Hypothalamus (tissue), 51 donors: ENCODE measurements at regions not wholly inside any gene's neighbourhood (a gene's known extent, or its start where the extent isn't known, plus 50 kb on each side); places are given as distances from the start of the nearest gene placed in this dataset.

Experiments used
- DNase-seq, 51 donors: peaks; one replicate each; lab custom pipeline; 2025; lab: John Stamatoyannopoulos, UW

- DNase-seq: no peak
Observed at GRCh38 chr11:79920480-79920879, 479.6 kb upstream of the TENM4 start.

- no peak for DNase-seq
Observed at GRCh38 chr11:79919350-79919749, 478.5 kb upstream of the TENM4 start.

- no peak for DNase-seq
Observed at GRCh38 chr11:79918846-79919245, 478.0 kb upstream of the TENM4 start.

GRCh38 chr11:79906164-79906563 lies 465.3 kb upstream of the TENM4 start:
- no peak for DNase-seq

GRCh38 chr11:79902493-79902892 lies 461.7 kb upstream of the TENM4 start:
- no peak for DNase-seq

- no peak for DNase-seq
Observed at GRCh38 chr11:79897896-79898295, 457.1 kb upstream of the TENM4 start.

GRCh38 chr11:79896258-79896657 lies 455.4 kb upstream of the TENM4 start:
- no peak for DNase-seq

- no peak for DNase-seq
Observed at GRCh38 chr11:79894111-79894510, 453.3 kb upstream of the TENM4 start.

GRCh38 chr11:79890272-79890671 lies 449.4 kb upstream of the TENM4 start:
- DNase-seq: no peak

- DNase-seq: no peak
Observed at GRCh38 chr11:79864882-79865281, 424.1 kb upstream of the TENM4 start.

- DNase-seq: no peak
Observed at GRCh38 chr11:79860336-79860735, 419.5 kb upstream of the TENM4 start.

- peak in 1 of 51 donors; percentile 5 for DNase-seq
Observed at GRCh38 chr11:79857377-79858214, 416.8 kb upstream of the TENM4 start.

GRCh38 chr11:79852176-79852575 lies 411.3 kb upstream of the TENM4 start:
- DNase-seq: no peak

- no peak for DNase-seq
Observed at GRCh38 chr11:79845002-79845709, 404.3 kb upstream of the TENM4 start.

- DNase-seq: no peak
Observed at GRCh38 chr11:79834015-79834414, 393.2 kb upstream of the TENM4 start.

GRCh38 chr11:79830446-79830845 lies 389.6 kb upstream of the TENM4 start:
- DNase-seq: no peak

- DNase-seq: no peak
Observed at GRCh38 chr11:79829891-79830290, 389.1 kb upstream of the TENM4 start.

GRCh38 chr11:79822766-79823165 lies 381.9 kb upstream of the TENM4 start:
- no peak for DNase-seq

- no peak for DNase-seq
Observed at GRCh38 chr11:79813551-79813950, 372.7 kb upstream of the TENM4 start.

- no peak for DNase-seq
Observed at GRCh38 chr11:79809487-79809886, 368.7 kb upstream of the TENM4 start.

- no peak for DNase-seq
Observed at GRCh38 chr11:79807506-79807905, 366.7 kb upstream of the TENM4 start.

GRCh38 chr11:79796704-79797103 lies 355.9 kb upstream of the TENM4 start:
- DNase-seq: no peak
